ENCODE measurements at regions not wholly inside any gene's neighbourhood (a gene's known extent, or its start where the extent isn't known, plus 50 kb on each side); places are given as distances from the start of the nearest gene placed in this dataset.

DNA sequence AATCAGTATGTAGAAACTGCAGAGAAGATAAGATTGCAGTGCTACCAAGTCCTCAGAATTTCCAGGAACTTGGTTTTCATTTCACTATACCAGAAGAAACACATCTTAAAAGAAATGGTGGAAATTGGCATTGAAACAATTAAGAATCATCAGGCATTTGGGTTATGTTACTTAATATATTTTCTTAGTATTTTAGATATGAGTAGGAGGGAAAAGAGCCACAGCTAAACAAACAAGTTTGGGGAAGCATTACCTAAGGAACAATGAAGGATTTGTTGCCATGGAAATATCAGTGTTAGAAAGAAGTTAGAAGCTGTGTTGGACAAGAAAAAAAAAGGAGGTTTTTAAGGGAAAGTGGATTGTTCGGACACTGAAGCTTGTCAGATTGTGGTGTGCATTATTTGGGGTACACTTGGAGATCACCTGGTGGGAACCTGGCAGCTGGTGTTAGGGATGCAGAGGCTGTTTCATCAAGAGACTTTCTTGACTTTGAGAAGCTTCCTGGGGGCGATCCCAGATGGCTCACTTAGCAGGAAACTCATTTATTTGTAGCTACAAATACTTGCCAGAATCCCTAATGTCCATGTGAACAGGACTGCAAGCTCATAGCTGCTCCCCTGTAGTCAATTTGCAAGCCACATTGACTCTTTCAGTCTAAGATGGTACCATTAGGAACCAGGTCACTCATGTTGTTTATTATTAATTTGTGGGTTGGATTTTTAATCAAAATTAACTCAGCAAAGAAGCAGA, 246.7 kb downstream of the RFC3 start:
- WGBS, 4 donors, result 76 to 83% (median 81%) methylated on average over 2 of the region's 2 CpGs
- intact Hi-C loops (cut with DNase I), result no loop called here
- no peaks in the 10 kb centered on the region for H3K9me3 ChIP-seq (replicated peaks in 1 of 3)
- H3K4me3 ChIP-seq, result no peak overlapping the region
- H3K36me3 ChIP-seq (replicated peaks in 1 of 2), result no peaks in the 10 kb centered on the region
- H3K4me1 ChIP-seq (replicated peaks in 1 of 2), result no peaks in the 10 kb centered on the region
- DNase-seq, result no peak
- H3K27ac ChIP-seq, result no peak overlapping the region
- no peaks in the 10 kb centered on the region for H3K27me3 ChIP-seq
- no peak for TF ChIP-seq POLR2A (IDR thresholded peaks at IDR 0.05)
- TF ChIP-seq, protein P1, sequence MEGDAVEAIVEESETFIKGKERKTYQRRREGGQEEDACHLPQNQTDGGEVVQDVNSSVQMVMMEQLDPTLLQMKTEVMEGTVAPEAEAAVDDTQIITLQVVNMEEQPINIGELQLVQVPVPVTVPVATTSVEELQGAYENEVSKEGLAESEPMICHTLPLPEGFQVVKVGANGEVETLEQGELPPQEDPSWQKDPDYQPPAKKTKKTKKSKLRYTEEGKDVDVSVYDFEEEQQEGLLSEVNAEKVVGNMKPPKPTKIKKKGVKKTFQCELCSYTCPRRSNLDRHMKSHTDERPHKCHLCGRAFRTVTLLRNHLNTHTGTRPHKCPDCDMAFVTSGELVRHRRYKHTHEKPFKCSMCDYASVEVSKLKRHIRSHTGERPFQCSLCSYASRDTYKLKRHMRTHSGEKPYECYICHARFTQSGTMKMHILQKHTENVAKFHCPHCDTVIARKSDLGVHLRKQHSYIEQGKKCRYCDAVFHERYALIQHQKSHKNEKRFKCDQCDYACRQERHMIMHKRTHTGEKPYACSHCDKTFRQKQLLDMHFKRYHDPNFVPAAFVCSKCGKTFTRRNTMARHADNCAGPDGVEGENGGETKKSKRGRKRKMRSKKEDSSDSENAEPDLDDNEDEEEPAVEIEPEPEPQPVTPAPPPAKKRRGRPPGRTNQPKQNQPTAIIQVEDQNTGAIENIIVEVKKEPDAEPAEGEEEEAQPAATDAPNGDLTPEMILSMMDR (IDR thresholded peaks at IDR 0.05), result no peak

DNA sequence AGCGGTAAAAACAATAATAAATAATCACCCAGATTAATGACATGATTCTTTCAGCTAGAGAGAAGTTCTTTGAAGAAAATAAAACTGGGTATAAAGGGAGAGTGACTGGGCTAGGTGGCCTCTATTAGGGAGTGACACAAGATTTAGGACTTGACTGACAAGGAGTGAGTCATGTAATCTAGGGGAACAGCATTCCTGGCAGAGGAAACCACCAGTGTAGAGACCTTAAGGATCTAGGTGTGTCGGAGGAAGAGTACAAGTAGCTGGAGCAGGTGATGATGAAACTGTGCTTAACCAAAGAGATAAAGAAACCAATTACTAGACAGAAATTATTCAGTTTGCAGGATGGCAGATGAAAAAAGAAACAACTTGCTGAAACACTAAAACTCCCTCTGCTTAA, 248.0 kb downstream of the RFC3 start:
- 72 to 88% (median 85%) methylated on average over 2 of the region's 2 CpGs for WGBS, 4 donors
- no peak for DNase-seq
- no peak for TF ChIP-seq POLR2A (IDR thresholded peaks at IDR 0.05)
- TF ChIP-seq, protein P1 (IDR thresholded peaks at IDR 0.05), result no peak
- no peak overlapping the region for H3K27ac ChIP-seq
- no peaks in the 10 kb centered on the region for H3K4me1 ChIP-seq (replicated peaks in 1 of 2)
- H3K9me3 ChIP-seq (replicated peaks in 1 of 3), result no peaks in the 10 kb centered on the region
- no peaks in the 10 kb centered on the region for H3K27me3 ChIP-seq
- H3K36me3 ChIP-seq (replicated peaks in 1 of 2), result no peaks in the 10 kb centered on the region
- no peak overlapping the region for H3K4me3 ChIP-seq
- intact Hi-C loops (cut with DNase I), result no loop called here

DNA sequence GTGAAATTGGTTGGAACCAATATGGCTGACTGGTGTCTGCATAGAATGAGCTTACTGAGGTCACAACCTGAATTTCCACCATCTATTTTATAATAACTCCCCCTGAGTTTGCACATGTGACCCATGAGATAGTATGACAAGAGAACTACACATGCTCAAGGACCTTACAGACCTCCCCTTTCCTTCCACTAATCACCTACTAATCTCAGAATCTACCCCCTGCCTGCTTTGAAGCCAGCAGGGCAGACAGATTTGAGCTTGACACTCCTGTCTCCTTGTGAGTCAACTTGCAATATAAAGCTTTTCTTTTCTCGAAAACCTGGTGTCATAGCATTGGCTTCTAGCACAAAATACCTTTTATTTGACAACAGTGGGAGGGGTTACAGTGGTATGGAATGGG, 248.4 kb downstream of the RFC3 start:
- no peak overlapping the region for H3K4me3 ChIP-seq
- 76 to 97% (median 86%) methylated on average over 1 of the region's 1 CpG for WGBS, 4 donors
- H3K27me3 ChIP-seq, result no peaks in the 10 kb centered on the region
- intact Hi-C loops (cut with DNase I), result no loop called here
- no peak overlapping the region for H3K27ac ChIP-seq
- TF ChIP-seq, protein P1 (IDR thresholded peaks at IDR 0.05), result no peak
- no peak for TF ChIP-seq POLR2A (IDR thresholded peaks at IDR 0.05)
- H3K4me1 ChIP-seq (replicated peaks in 1 of 2), result no peaks in the 10 kb centered on the region
- H3K9me3 ChIP-seq (replicated peaks in 1 of 3), result no peaks in the 10 kb centered on the region
- H3K36me3 ChIP-seq (replicated peaks in 1 of 2), result no peaks in the 10 kb centered on the region
- no peak for DNase-seq

DNA sequence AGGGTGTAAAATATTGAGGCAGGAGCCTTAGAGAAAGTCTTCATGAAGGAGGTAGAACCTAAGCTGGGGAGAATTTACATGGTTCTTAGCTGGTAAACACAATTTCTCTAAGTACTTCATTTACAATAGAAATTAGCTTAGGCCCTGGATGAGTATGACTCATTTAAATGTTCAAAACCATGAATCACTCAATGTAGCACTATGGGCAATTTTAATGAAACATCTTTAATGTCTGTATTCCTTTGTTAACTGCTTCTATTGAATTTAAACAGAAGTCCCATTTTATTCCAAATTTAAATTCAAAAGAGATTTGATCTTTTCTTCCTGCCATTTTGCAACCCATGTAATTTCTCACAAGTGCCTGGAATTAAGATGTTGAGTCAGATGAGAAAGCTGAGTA, 252.1 kb downstream of the RFC3 start:
- Histone ChIP-seq H3K4me3 (no peak overlapping the region), H3K27ac (no peak overlapping the region), H3K9me3 (replicated peaks in 1 of 3) (no peaks in the 10 kb centered on the region), H3K36me3 (replicated peaks in 1 of 2) (no peaks in the 10 kb centered on the region), H3K27me3 (no peaks in the 10 kb centered on the region), H3K4me1 (replicated peaks in 1 of 2) (no peaks in the 10 kb centered on the region)
- intact Hi-C loops (cut with DNase I), result loop anchor here in 1 of 2 donors (10.0 kb wide), 1 partner anchor 115 kb away; no protein-coding TSS in a partner anchor
- TF ChIP-seq, protein P1 (IDR thresholded peaks at IDR 0.05), result no peak
- TF ChIP-seq POLR2A (IDR thresholded peaks at IDR 0.05), result no peak
- no peak for DNase-seq
